OCI-LY3 (cell line): ENCODE measurements at regions not wholly inside any gene's neighbourhood (a gene's known extent, or its start where the extent isn't known, plus 50 kb on each side); places are given as distances from the start of the nearest gene placed in this dataset.

ENCODE experiments used
- CTCF ChIP-seq: fragments of 200-600, 300-600 bp; sonication (generic); IDR thresholded peaks from 2 replicates; pipeline ENCODE4 v1.5.1; 2014; ENCODE audit warnings: antibody characterized with exemption, low read length, low read depth
- EZH2phosphoT487 ChIP-seq: fragments of 200-600 bp; shearing (Covaris generic); IDR thresholded peaks from 2 replicates; pipeline ENCODE4 v1.6.1; 2018; ENCODE audit warnings: antibody characterized with exemption, mixed run types, low read depth

- TF ChIP-seq CTCF (no peak), EZH2phosphoT487 (no peak)
Observed at GRCh38 chr9:94175669-94176068, 83.4 kb upstream of the ZNF169 start.
